A673 (cell line): ENCODE measurements at regions not wholly inside any gene's neighbourhood (a gene's known extent, or its start where the extent isn't known, plus 50 kb on each side); places are given as distances from the start of the nearest gene placed in this dataset.
"Not testable (repeated sequence)": the region's sequence is repeated elsewhere in the genome, so short reads cannot be mapped to it uniquely, and the experiment has no call there.

Experiments
- BruUV-seq: library from RNA; stranded (reverse); fragments of 400-500 nt; replicated peaks from 2 replicates; lab custom pipeline; 2021; lab: Mats Ljungman, UMichigan
- CTCF ChIA-PET: fragments of 300-600 bp; sonication (Branson Sonifier 250); formaldehyde crosslinking; loops from one replicate; lab custom pipeline; 2022; ENCODE audit warnings: antibody characterized with exemption; lab: Charles Lee
- POLR2A ChIA-PET: fragments of 300-600 bp; sonication (Branson Sonifier 250); formaldehyde crosslinking; loops from one replicate; lab custom pipeline; 2022; ENCODE audit warnings: antibody characterized with exemption; ENCODE audit not compliant: low non-redundant PET; lab: Charles Lee
- DNase-seq: peaks from one replicate; pipeline ENCODE4 v3.0.0-alpha.2; 2015; ENCODE audit warnings: low spot score
- H3K27ac ChIP-seq: fragments of 200-600 bp; sonication (generic); 2 replicates; pipeline ENCODE4 v1.5.1; 2016; ENCODE audit warnings: mixed run types, low read depth, mild to moderate bottlenecking, mixed read lengths, antibody characterized with exemption, low read length; ENCODE audit not compliant: poor library complexity, severe bottlenecking
- H3K27me3 ChIP-seq: fragments of 200-600 bp; sonication (generic); replicated peaks from 2 replicates; pipeline ENCODE4 v1.6.1; 2017; ENCODE audit warnings: mixed run types, low read depth, mild to moderate bottlenecking, mixed read lengths, antibody characterized with exemption, low read length; ENCODE audit not compliant: insufficient read depth, poor library complexity
- H3K36me3 ChIP-seq: fragments of 200-600 bp; sonication (generic); 2 replicates; pipeline ENCODE4 v1.6.1; 2016; ENCODE audit warnings: mixed run types, mild to moderate bottlenecking, mixed read lengths, antibody characterized with exemption, low read length; ENCODE audit not compliant: insufficient read depth, poor library complexity, severe bottlenecking
- H3K4me1 ChIP-seq: fragments of 200-600 bp; sonication (generic); 2 replicates; pipeline ENCODE4 v1.6.1; 2017; ENCODE audit warnings: mixed run types, mild to moderate bottlenecking, mixed read lengths, antibody characterized with exemption, low read length; ENCODE audit not compliant: insufficient read depth, poor library complexity, severe bottlenecking
- H3K4me3 ChIP-seq: fragments of 200-600 bp; sonication (generic); 2 replicates; pipeline ENCODE4 v1.5.1; 2016; ENCODE audit warnings: low read depth, mixed run types, mild to moderate bottlenecking, mixed read lengths, low read length; ENCODE audit not compliant: poor library complexity, severe bottlenecking
- H3K9me3 ChIP-seq: fragments of 200-600 bp; sonication (generic); 2 replicates; pipeline ENCODE4 v1.6.1; 2016; ENCODE audit warnings: mixed run types, low read depth, mild to moderate bottlenecking, mixed read lengths, antibody characterized with exemption, low read length; ENCODE audit not compliant: poor library complexity, severe bottlenecking
- EZH2 ChIP-seq: fragments of 200-600 bp; sonication (generic); IDR thresholded peaks from 2 replicates; pipeline ENCODE4 v1.6.1; 2017; ENCODE audit warnings: borderline replicate concordance, low read depth, mild to moderate bottlenecking, mixed read lengths, antibody characterized with exemption, low read length; ENCODE audit not compliant: poor library complexity, severe bottlenecking
- intact Hi-C: fragments of 100-400 bp; cut with micrococcal nuclease; formaldehyde crosslinking; loops from one replicate; pipeline ENCODE4 v1.10.0; 2022; ENCODE audit not compliant: unreplicated experiment
- TF ChIP-seq, protein P1 (sequence below): fragments of 300-800, 200-600 bp; sonication (generic); conservative IDR thresholded peaks from 2 replicates; pipeline ENCODE4 v1.5.1; 2017; ENCODE audit warnings: low read depth, mild to moderate bottlenecking, antibody characterized with exemption, low read length, moderate library complexity, mixed read lengths

DNA sequence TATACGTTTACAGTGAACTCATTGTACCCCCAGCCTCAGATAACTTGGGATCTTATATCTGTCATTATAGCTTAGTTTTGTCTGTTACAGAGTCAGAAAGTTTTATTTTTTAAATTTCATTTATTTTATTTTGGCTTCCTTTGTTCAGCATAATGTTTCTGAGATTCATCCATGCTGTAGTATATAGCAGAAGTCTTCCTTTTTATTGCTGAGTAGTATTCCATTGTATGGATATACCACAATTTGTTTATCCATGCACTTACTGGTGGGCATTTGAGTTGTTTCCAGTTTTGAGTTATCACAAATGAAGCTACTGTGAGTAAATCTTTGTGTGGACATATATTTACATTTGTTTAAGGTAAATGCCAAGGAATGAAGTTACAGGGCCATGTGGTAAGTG is 122.3 kb downstream of the ADCYAP1 start:
- intact Hi-C loops: no loop called here
- no peak overlapping the region for H3K27ac ChIP-seq
- ChIA-PET CTCF (no interaction called here), POLR2A (no interaction called here)
- peaks cover 27% of the 10 kb centered on the region for H3K27me3 ChIP-seq
- no TSS peak for BruUV-seq
- no peaks in the 10 kb centered on the region for H3K4me1 ChIP-seq
- no peaks in the 10 kb centered on the region for H3K9me3 ChIP-seq
- H3K36me3 ChIP-seq: no peaks in the 10 kb centered on the region
- no peak for TF ChIP-seq EZH2
- TF ChIP-seq, protein P1, sequence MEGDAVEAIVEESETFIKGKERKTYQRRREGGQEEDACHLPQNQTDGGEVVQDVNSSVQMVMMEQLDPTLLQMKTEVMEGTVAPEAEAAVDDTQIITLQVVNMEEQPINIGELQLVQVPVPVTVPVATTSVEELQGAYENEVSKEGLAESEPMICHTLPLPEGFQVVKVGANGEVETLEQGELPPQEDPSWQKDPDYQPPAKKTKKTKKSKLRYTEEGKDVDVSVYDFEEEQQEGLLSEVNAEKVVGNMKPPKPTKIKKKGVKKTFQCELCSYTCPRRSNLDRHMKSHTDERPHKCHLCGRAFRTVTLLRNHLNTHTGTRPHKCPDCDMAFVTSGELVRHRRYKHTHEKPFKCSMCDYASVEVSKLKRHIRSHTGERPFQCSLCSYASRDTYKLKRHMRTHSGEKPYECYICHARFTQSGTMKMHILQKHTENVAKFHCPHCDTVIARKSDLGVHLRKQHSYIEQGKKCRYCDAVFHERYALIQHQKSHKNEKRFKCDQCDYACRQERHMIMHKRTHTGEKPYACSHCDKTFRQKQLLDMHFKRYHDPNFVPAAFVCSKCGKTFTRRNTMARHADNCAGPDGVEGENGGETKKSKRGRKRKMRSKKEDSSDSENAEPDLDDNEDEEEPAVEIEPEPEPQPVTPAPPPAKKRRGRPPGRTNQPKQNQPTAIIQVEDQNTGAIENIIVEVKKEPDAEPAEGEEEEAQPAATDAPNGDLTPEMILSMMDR: no peak
- H3K4me3 ChIP-seq: no peak overlapping the region
- no peak for DNase-seq

DNA sequence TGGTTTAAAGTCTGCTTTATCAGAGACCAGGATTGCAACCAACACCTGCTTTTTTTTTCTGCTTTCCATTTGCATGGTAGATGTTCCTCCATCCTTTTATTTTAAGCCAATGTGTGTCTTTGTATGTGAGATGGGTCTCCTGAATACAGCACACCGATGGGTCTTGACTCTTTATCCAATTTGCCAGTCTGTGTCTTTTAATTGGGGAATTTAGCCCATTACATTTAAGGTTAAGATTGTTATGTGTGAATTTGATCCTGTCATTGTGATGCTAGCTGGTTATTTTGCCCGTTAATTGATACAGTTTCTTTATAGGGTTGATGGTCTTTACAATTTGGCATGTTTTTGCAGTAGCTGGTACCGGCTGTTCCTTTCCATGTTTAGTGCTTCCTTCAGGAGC is 128.4 kb downstream of the ADCYAP1 start:
- H3K36me3 ChIP-seq, POLR2A ChIA-PET, H3K4me3 ChIP-seq: not testable (repeated sequence)

DNA sequence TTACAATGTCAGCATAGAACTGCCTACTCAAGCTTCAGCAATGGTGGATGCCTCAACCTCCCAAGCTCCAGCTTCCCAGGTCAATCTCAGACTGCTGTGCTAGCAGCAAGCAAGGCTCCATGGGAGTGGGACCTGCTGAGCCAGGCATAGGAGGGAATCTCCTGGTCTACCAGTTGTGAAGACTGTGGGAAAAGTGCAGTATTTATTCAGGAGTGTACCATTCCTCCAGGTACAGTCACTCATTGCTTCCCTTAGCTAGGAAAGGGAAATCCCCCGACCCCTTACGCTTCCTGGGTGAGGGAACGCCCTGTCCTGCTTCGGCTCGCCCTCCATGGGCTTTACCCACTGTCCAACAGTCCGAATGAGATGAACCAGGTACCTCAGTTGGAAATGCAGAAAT is 130.3 kb downstream of the ADCYAP1 start:
- Histone ChIP-seq H3K4me1 (no peaks in the 10 kb centered on the region), H3K36me3 (no peaks in the 10 kb centered on the region), H3K4me3 (no peak overlapping the region), H3K27me3 (peaks cover 40% of the 10 kb centered on the region), H3K27ac (no peak overlapping the region), H3K9me3 (no peaks in the 10 kb centered on the region)
- intact Hi-C loops: no loop called here
- BruUV-seq: no TSS peak
- TF ChIP-seq EZH2: no peak
- TF ChIP-seq, protein P1: no peak
- POLR2A ChIA-PET: no interaction called here
- CTCF ChIA-PET: no interaction called here
- no peak for DNase-seq

More for the DNA sequence above, 128.4 kb downstream of the ADCYAP1 start:
- peaks cover 26% of the 10 kb centered on the region for H3K27me3 ChIP-seq
- H3K9me3 ChIP-seq, CTCF ChIA-PET, H3K27ac ChIP-seq, DNase-seq, BruUV-seq, H3K4me1 ChIP-seq, intact Hi-C loops: not testable (repeated sequence)

DNA sequence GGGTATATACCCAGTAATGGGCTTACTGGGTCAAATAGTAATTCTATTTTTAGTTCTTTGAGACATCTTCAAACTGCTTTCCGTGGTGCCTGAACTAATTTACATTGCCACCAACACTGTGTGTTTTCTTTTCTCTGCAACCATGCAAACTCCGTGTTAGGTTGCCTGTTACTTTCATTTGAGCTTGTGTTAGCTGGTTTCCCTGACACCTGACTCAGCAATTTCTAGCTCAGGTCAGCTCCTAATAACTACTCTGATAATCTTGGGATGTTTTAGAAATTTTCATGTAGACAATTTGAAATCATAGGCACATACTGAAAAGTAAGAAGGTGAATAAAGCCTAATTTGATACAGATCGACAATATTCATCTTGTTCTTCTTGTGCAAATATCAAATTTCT is 132.3 kb downstream of the ADCYAP1 start:
- Histone ChIP-seq H3K27me3 (peaks cover 50% of the 10 kb centered on the region), H3K4me3 (no peak overlapping the region), H3K36me3 (no peaks in the 10 kb centered on the region), H3K4me1 (no peaks in the 10 kb centered on the region), H3K27ac (no peak overlapping the region), H3K9me3 (no peaks in the 10 kb centered on the region)
- intact Hi-C loops: no loop called here
- CTCF ChIA-PET: no interaction called here
- no TSS peak for BruUV-seq
- TF ChIP-seq, protein P1: no peak
- TF ChIP-seq EZH2: no peak
- POLR2A ChIA-PET: no interaction called here
- DNase-seq: no peak
